NCI-H1417 treated with DMSO at 0.1 percent for 48 hours (cell line): ENCODE measurements at regions not wholly inside any gene's neighbourhood (a gene's known extent, or its start where the extent isn't known, plus 50 kb on each side); places are given as distances from the start of the nearest gene placed in this dataset.

ENCODE experiments used
- DNase-seq: peaks from one replicate; lab custom pipeline; 2025; lab: John Stamatoyannopoulos, UW

DNA sequence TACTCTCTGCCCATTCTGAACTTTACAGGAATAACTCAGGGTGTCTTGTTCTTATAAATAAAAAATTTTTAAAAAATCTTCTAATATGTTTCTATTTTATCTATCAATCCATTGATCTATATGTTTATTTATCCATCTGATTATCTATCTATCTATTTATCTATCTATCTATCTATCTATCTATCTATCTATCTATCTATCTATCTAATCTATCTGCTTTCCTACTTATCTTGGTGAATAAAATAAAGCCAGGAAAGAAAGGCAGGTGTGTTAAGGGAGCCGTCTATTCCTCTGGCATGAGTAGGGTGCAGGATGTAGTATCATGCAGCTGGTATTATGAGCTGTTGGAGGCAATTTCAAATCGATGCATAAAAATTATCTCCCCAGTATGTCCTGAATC lies 153.0 kb downstream of the FOXA2 start:
- no peak for DNase-seq

DNA sequence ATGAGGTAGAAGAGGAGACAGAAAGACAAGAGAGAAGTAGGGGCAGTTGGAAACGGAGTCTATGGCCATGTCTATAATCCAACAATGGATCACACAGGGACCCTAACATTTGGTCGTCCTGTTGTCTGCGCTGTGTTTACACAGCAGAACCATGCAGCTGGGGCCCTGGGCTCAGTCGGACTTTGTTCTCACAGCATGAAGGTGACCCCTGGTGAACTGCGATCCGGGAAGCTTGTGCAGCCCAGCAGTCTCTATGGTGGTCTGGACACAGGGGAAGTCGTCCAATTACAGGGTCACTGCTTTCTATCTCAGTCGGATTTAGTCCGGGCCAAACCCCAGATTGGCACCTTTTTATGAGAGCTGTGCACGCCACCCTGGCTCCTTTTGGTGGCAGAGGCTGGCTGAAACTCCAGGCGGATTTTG lies 153.6 kb downstream of the FOXA2 start:
- no peak for DNase-seq

DNA sequence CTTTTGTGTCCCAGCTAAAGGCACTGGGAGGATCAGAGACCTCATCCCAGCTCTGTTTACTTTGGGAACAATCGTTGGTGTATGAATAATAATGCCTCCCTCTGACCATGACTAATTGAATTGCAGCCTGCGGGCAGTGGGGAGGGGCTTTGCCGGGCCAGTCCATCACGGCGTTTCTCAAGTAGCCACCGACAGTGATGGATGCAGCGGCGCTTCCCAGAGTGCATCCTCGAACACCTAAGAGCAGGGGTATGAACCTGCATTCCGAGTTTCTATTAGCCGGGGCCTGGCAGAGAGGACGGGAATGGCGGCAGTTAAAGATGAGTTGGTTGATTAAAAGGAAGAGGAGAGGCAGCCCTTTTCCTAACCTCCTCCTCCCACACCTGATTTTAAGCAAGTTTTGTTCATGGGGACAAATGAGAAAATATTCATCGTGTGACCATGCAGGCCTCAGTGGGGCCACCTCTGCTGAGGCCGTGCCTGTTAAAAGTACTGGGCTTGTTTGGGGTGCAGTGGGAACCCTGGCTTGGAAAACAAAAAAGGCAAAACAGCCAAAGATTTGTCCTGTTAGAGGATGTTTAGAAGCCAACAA lies 154.1 kb downstream of the FOXA2 start:
- peak; percentile 85 for DNase-seq

DNA sequence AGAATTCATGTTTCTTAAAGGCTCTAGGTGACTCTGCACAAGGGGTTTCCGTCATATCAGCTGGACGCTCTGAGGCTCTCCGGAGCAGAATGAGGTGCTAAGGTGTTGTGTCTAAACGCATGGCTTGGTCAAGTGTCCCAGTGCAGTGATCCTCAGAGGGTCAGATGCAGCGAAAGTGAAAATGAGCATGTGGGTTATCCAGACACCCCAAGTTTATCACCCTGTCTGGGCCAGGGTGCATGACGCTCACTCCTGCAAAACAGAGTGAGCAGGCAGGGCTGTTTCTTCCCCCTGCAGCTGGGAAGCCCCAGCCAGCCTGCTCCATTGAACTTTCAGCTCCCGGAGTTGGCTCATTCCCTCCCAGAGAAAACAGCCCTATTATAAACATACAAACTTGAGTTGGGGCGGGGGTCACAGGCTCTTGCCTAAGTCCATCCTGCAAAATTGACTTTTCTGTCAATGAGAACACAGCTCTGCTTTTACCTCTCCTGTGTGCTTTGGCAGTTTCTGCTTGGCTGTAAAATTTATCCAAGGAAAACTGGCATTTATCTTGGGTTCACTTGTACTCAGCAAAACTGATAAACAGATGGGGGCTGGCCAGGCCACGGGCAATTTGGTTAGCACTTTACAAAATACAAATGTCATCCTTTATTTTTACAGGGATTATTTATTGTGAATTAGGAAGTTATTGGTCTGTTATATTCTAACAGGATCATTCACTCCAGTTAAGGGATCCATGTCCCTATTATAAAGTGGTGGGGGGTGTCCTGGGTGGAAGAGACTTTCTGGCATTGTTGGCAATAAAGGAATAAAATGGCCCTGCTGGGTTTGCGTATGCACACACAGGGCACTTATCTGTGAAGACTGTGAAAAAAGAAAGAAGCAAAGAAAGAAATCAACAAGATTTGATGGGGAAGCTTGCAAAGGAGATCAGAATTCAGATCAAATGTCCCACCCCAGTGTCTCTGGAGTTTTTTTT lies 154.9 kb downstream of the FOXA2 start:
- DNase-seq = no peak

DNA sequence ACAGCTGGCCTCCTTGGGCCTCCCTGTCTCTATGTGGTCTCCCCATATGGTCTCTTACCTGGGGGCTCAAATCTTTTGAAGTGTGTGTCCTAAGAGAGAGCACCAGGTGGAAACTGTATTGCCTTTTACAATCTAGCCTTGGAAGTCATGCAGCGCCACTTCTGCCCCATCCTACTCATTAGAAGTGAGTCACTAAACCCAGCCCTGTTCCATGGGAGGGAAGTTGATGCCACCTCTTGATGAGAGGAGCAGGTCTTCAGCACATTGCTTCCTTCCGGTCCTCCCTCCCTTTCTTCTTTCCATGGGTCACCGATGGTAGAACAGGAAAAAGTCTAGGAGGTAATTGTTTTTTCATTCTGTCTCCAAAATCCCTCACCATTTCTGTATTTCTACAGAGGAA lies 156.3 kb downstream of the FOXA2 start:
- no peak for DNase-seq

DNA sequence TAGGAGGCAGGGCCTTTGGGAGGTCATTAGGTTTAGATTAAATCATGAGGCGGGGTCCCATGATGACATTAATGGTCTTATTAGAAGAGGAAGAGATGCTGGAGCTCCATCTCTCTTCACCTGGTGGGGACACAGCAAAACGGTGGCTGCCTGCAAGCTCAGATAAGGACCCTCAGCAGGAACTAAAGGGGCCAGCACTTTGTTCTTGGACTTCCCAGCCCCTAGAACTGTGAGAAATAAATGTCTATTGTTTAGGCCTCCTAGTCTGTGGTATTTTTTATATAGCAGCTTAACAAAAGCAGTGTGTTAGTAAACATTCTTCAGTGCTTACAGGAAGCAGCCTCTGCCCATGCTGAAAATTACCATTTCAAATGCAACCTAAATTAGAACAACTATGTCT lies 157.6 kb downstream of the FOXA2 start:
- DNase-seq = no peak

DNA sequence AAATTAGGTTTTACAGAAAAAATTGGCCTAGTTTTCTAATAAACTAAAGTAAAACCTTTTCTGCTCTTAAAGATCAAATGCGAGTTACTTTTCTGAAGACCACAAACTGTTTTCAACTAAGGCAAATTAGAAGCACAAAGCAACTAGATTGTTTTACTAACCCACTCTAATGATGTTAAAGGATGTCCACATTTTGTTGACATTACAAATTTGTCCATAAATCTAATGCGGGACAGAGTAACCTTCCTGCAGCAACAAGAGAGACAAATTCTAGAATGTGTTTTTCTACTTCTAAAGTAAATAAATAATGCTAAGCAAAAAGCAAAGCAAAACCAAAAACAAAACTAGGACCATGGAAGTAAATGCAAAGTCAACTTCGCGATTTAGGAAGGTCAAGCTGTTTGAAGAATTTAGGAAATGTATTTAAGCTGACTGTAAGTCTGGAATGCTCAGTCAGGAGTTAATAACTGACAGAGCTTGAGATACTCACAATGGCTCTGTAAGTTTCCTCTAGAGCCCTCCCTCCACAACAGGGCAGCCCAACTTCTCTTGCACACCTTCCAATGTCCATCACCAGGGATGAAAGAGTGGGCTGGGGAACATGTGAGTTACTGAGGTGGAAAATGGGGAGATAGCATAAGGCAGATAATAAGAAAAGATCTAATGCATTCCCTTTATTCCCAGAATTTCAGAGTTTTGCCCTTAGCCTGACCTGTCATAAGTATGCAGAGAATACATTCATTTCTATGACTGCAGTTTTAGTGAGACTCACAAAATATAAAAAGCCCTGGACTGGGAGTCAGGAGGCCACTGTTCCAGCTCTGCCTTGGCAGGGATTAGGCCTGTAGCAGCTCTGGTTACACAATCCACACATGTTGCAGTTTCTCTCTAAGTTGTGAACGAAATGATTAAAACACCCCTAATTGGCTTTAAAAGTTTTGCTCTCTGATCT lies 158.8 kb downstream of the FOXA2 start:
- DNase-seq = no peak

DNA sequence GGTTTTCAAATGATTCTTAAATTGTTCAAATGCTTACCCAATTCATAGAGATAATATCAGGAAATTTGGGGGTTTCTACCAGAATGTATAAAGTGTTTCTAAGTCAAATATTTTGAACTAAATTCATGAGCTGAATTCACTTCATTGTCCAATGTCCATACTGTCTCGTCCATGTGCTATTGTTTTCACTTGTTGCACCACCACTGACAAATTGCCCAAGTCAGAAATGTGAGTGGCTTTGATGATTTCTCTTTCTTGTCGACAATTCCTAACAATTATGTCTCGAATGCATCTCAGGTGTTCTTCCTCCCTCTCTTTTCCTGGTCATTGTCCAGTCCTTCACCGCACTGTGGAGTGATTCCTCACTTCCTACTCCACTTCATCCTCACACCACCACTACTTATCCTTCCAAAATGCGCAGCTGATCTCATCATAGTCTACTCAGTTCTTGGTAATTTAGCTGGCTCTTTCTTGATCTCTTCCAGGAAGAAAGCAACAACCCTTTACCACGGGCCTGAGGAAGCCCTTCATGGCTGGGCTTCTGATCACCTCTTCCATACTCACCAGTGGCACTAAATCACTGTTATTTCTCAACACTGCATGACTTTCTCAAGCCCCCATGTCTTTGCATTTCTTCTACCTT lies 161.1 kb downstream of the FOXA2 start:
- no peak for DNase-seq

DNA sequence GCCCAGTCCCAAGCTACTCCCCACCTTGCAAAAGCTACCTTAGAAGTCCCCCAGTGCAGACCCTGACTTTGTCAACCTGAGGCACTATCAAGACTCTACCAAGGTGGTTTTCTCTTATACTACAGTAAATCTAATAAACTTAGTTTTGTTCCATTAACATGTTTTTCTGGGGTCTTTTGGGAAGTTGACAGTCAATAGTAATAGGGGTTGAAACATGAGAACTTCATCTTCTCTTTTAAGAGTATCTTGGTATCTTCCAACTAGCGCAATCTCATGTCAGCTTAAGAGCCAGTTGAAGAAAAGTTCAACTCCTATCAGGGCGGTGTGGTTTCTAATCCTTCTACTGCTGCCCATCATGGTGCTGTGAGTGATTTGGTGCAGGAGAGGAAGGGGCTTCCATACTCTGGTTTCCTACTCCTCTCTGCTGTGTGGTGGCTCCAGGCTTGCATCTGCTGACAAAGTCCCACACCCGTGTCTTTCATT lies 164.2 kb downstream of the FOXA2 start:
- DNase-seq = no peak

DNA sequence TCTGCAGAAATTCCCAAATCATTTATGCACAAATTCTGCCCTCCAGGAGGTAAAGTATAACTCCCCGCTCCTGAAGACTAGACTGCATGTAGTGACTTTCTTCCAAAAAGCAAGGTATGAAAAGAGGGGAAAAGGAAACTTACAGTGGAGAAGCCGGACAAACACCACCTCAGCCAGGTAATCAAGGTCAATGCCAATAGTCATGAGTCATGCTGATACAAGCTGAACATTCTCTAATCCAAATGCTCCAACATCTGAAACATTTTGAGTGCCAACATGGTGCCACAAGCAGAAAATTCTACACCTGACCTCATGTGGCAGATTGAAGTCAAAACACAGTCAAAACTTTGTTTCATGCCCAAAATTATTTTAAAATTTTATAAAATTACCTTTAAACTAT lies 165.6 kb downstream of the FOXA2 start:
- DNase-seq = no peak

DNA sequence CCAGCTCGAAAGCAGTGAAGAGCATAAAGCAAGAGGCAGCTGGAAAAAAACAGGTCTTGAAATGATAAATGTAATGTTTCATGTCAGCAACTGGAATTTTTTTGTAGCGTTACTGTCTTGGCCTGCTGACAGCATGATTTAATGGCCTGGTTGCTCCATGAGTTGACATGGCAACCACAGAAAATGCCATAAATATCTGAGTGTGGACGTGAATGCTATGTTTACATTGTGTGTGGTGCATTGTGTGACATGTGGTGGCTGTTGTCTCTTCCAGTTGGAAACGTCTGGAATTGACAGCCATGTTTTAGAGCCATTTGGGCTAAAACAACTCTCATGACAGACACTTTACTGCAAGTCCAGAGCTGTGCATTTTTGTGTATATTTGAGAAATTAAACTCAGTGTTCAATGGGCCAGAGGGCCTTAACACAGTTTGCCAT lies 170.0 kb downstream of the FOXA2 start:
- no peak for DNase-seq

DNA sequence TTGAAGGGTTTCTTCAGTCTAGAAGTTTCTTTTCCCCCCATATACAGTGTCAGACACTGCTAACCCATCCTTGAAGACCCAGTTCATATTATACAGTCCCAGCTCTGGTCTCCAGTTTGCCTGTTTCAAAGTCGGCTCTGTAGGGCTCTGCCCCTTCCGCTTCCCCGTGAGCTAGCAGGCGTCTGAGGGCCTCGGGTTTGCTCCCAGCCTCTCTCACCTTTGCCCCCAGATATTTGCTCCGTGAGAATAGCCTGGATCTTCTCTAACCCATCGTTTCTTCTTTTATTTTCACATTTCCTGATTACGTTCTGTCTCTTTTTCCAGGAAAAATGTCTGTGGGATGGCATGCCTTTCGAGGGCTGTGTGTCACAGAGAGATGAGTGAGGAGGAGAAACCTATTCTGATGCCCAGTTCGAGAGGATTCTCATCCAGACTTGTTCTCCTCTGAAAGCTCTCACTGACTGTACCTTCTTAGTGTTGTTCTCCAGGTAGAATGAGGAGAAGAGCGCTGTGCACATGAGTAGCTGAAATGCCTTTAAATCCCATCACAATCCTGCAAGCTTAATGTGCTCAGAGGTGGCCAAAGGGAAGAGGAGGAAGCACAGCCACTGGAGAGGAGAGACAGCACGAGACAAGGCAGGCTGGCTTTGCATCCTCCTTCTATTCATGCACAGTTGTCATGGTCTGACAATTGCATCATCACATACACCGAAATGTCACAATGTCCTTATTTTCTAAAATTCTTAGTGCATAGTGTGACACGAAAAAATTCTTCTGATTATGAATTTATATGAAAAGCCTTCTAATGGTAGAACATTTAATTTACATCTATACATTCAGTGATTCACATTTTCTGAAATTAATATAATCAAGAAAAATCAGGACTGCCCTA lies 171.1 kb downstream of the FOXA2 start:
- DNase-seq = no peak

DNA sequence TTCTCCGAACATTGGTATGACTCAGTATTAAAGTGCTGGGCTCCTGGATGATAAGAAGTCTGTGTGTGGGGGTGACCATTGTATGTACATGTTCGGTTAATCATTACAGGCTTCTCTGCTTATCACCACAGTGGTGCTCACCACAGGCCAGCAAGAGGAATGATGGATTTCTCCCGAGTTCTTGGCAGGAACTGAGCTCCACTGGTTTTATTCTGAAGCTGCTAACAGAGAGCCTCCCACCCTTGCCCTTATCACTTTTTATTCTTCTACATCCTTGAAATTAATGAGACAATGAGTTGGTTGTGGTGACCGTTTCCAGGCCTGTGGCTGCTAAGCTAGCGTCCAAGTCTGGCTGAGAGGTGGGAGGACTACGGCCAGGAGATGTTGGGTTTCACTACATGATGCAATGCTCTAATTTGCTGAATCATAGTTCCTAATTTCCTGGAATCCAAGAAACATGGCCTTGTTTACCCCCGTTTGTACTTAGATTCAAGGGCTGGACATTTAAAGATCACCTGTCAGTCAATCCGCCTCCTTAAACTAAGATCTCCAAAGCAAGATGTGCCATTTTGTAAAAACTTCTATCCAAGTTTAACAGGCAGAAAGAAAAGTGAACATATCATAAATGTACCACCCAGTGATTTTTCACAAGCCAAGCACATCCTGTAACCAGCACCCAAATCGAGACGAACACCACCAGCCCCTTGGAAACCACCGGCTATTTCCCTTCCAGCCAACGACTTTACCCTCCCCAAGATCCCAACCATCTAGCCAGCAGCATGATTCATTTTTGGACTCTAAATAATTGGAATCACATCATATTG lies 172.5 kb downstream of the FOXA2 start:
- no peak for DNase-seq

DNA sequence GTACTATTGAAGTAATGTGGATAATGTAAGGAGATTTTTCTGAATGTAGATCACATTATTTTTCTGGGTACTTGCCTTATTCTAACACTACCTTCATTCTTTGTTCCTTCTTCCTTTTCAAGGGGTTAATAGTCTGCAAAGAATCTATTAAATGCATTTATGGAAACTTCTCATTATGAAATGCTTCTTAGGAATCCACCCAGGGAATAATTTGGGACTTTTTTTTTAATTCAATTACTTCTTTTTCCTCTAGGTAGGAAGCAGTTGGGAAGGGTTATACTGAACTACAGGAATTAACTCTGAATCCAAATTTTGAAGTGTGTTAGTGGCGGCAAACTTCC lies 173.1 kb downstream of the FOXA2 start:
- DNase-seq = no peak

DNA sequence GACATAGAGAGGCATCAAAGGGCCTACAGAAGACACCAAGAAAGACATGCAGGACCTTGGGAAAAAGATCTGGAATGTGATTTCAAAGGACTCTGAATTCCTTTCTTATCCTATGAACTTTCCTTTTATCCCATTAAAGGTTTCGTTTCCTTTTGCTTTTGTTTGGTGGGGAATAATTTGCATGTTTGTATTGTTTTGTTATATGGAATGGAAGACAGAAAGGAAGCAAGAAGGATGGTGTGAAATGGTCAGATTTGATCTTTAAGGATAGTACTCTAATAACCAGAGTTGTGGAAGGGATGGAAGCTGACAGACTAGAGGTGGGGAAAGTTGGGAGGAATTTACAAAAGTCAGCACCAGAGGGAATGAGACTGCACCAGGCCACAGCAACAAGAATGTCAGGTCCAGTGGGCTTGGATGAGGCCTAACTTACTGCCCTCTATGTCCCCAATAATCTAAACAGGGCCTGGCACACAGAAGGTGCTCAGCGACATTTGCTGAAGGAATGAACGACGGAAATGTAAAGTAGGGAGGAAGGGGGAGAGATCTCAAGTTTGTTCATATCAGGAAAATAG lies 173.7 kb downstream of the FOXA2 start:
- no peak for DNase-seq

DNA sequence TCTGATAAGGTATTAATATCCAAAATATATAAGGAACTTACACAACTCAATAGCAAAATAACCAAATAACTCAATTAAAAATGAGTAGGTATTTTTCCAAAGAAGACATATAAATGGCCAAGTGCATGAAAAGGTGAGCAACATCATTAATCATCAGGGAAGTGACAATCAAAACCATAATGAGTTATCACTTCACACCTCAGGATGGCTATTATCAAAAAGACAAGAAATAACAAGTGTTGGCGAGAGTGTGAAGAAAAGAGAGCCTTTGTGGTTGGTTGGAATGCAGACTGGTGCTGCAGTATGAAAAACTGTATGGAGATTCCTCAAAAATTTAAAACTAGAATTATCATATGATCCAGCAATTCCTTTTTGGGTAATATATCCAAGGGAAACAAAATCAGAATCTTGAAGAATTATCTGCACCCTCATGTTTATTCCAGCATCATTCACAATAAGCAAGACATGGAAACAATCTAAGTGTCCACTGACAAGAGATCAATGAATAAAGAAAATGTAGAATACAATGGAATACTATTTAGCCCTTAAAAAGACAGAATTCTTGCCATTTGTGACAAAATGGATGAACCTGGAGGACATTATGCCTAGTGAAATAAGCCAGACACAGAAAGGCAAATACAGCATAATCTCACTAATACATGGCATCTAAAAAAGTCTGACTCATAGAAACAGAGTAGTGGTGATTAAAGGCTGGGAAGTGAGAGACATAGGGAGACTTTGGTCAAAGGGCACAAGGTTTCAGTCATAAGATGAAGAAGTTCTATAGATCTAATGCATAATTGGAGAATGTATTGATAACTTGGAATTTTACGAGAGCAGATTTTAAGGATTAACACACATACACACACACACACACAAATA lies 175.6 kb downstream of the FOXA2 start:
- no peak for DNase-seq

DNA sequence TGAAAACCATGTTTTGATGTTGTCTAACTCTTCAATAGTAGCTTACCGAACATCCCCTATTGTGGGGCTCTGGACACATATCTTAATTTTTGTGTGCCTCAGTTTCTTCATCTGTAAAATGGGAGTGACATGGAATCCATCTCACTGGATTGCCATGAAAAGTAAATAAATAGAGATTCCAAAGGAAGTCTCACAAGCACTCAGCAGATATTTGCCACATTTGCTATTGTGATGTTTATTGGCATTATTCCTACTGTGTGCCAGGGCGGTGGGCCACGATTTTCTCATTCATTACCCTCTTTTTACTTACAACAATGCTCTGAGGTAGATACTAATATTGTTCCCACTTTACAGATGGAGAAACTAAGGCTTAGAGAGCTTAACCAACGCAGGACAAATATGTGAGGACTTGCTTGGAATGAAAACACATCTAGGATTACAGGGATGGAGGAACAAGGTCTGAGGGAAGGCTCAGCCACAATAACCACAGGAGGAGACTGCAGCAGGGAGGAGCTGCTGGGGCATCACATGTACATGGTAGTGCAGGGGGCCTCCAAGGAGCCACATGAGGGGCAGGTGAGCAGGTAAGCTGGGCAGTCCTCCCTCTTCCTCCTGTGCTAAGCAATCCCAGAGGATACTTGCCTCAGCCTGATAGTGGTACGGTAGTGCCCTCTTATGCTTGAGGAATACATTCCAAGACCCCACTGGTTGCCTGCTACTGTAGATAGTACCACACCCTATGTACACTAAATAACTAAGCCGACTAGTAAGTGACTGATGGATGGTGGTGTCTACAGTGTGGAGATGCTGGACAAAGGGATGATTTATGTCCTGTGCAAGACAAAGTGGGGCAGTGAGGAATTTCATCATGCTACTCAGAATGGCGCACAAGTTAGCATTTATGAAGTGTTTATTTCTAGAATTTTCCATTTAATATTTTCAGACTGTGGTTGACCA lies 176.9 kb downstream of the FOXA2 start:
- DNase-seq = no peak
